Natural killer cell (primary cell): ENCODE measurements at regions not wholly inside any gene's neighbourhood (a gene's known extent, or its start where the extent isn't known, plus 50 kb on each side); places are given as distances from the start of the nearest gene placed in this dataset.

Experiments used
- ATAC-seq, 3 donors: fragments of 150-1000 bp in 2 of 3; fragments of 200-7000 bp in 1 of 3; cut with Tn5 transposase; 1 replicate in 1 of 3; 2 replicates in 2 of 3; pipeline ENCODE4 v1.10.0; 2021; ENCODE audit warnings: mild to moderate bottlenecking in 2 of 3, moderate library complexity in 2 of 3
- DNase-seq, 2 donors: peaks; one replicate each; pipeline versions ENCODE4 v3.0.0 to v3.0.0-alpha.2; 2013 to 2021; ENCODE audit warnings: mixed read lengths in 1 of 2
- H3K27ac ChIP-seq: one replicate; pipeline ENCODE4 v1.5.1; 2013; ENCODE audit warnings: mild to moderate bottlenecking, low read length
- H3K27me3 ChIP-seq: one replicate; pipeline ENCODE4 v1.6.1; 2013; ENCODE audit warnings: low read length; ENCODE audit not compliant: control insufficient read depth, insufficient read depth
- H3K36me3 ChIP-seq: one replicate; pipeline ENCODE4 v1.6.1; 2013; ENCODE audit warnings: low read length; ENCODE audit not compliant: control insufficient read depth, insufficient read depth
- H3K4me1 ChIP-seq: one replicate; pipeline ENCODE4 v1.6.1; 2013; ENCODE audit warnings: low read length; ENCODE audit not compliant: control insufficient read depth, insufficient read depth
- H3K4me3 ChIP-seq: one replicate; pipeline ENCODE4 v1.5.1; 2013; ENCODE audit warnings: low read length
- H3K9me3 ChIP-seq: one replicate; pipeline ENCODE4 v1.6.1; 2013; ENCODE audit warnings: low read length; ENCODE audit not compliant: control insufficient read depth, insufficient read depth
- H3K27ac Mint-ChIP-seq, 2 donors: one replicate each; pipeline ENCODE4 v1.8.0; 2022; ENCODE audit warnings: mild to moderate bottlenecking in 2 of 2, mixed read lengths in 2 of 2, moderate library complexity in 1 of 2
- H3K27me3 Mint-ChIP-seq, 2 donors: one replicate each; pipeline ENCODE4 v1.8.0; 2022; ENCODE audit warnings: low read depth in 2 of 2, mixed read lengths in 2 of 2
- H3K36me3 Mint-ChIP-seq: one replicate; pipeline ENCODE4 v1.8.0; 2022; ENCODE audit warnings: mixed read lengths
- H3K4me1 Mint-ChIP-seq, 2 donors: one replicate each; pipeline ENCODE4 v1.8.0; 2022; ENCODE audit warnings: mixed read lengths in 2 of 2
- H3K4me3 Mint-ChIP-seq: one replicate; pipeline ENCODE4 v1.8.0; 2022; ENCODE audit warnings: mild to moderate bottlenecking, moderate library complexity, mixed read lengths
- H3K9me3 Mint-ChIP-seq, 2 donors: one replicate each; pipeline ENCODE4 v1.8.0; 2022; ENCODE audit warnings: mixed read lengths in 2 of 2
- CTCF ChIP-seq: fragments of 200-600 bp; IDR thresholded peaks from one replicate; pipeline ENCODE4 v1.8.0; 2022; ENCODE audit warnings: antibody characterized with exemption
- WGBS: methylation state at CpG from one replicate; pipeline ENCODE4 v1.1.7; 2013; ENCODE audit warnings: missing lambda C conversion rate; ENCODE audit not compliant: insufficient coverage; 5-methylcytosine and 5-hydroxymethylcytosine counted together
- intact Hi-C: fragments of 100-400 bp; cut with micrococcal nuclease; formaldehyde crosslinking; loops from one replicate; pipeline ENCODE4 v1.14.2; 2022

- Histone ChIP-seq H3K4me3 (no peak overlapping the region), H3K9me3 (no peaks in the 10 kb centered on the region), H3K27ac (no peak overlapping the region), H3K27me3 (no peaks in the 10 kb centered on the region), H3K4me1 (no peaks in the 10 kb centered on the region), H3K36me3 (no peaks in the 10 kb centered on the region)
- Mint-ChIP-seq H3K4me3 (no peak overlapping the region), H3K4me1 (no peaks in the 10 kb centered on the region), H3K36me3 (no peaks in the 10 kb centered on the region), H3K9me3 (peaks cover 4 to 13% of the 10 kb centered on the region in 2 donors), H3K27me3 (peaks cover 0 to 2% of the 10 kb centered on the region in 2 donors), H3K27ac (no peak overlapping the region)
- intact Hi-C loops = no loop called here
- WGBS = 80% methylated on average over 2 of the region's 2 CpGs
- no peak for DNase-seq
- no peak for TF ChIP-seq CTCF
- ATAC-seq = no peak
These were observed 307.7 kb upstream of the KIRREL3 start for GRCh38 chr11:127308291-127308690.

GRCh38 chr11:127307700-127308099 lies 307.1 kb upstream of the KIRREL3 start:
- no peaks in the 10 kb centered on the region for H3K27me3 ChIP-seq
- no peaks in the 10 kb centered on the region for H3K9me3 ChIP-seq
- H3K4me1 ChIP-seq = no peaks in the 10 kb centered on the region
- H3K36me3 ChIP-seq = no peaks in the 10 kb centered on the region
- intact Hi-C loops = no loop called here
- Mint-ChIP-seq H3K27ac (no peak overlapping the region), H3K36me3 (no peaks in the 10 kb centered on the region), H3K4me1 (no peaks in the 10 kb centered on the region), H3K9me3 (peaks cover under 1 to 10% of the 10 kb centered on the region in 2 donors), H3K4me3 (no peak overlapping the region), H3K27me3 (peaks cover 0 to 2% of the 10 kb centered on the region in 2 donors)
- TF ChIP-seq CTCF = no peak
- no peak overlapping the region for H3K27ac ChIP-seq
- ATAC-seq (no peak), DNase-seq (no peak)
- WGBS = 54% methylated on average over 5 of the region's 5 CpGs
- no peak overlapping the region for H3K4me3 ChIP-seq

GRCh38 chr11:127304634-127305033 lies 304.1 kb upstream of the KIRREL3 start:
- Mint-ChIP-seq H3K36me3 (no peaks in the 10 kb centered on the region), H3K27me3 (peaks cover 0 to 2% of the 10 kb centered on the region in 2 donors), H3K4me3 (no peak overlapping the region), H3K4me1 (no peaks in the 10 kb centered on the region), H3K27ac (no peak overlapping the region), H3K9me3 (peaks cover 2 to 3% of the 10 kb centered on the region in 2 donors)
- intact Hi-C loops = no loop called here
- no peaks in the 10 kb centered on the region for H3K9me3 ChIP-seq
- H3K4me3 ChIP-seq = no peak overlapping the region
- H3K27ac ChIP-seq = no peak overlapping the region
- no peaks in the 10 kb centered on the region for H3K4me1 ChIP-seq
- WGBS = 94% methylated on average over 2 of the region's 3 CpGs
- no peaks in the 10 kb centered on the region for H3K36me3 ChIP-seq
- DNase-seq (no peak), ATAC-seq (no peak)
- no peaks in the 10 kb centered on the region for H3K27me3 ChIP-seq
- TF ChIP-seq CTCF = no peak

GRCh38 chr11:127288926-127289325 lies 288.4 kb upstream of the KIRREL3 start:
- H3K4me3 ChIP-seq = no peak overlapping the region
- H3K9me3 ChIP-seq = peaks cover 3% of the 10 kb centered on the region
- TF ChIP-seq CTCF = no peak
- ATAC-seq (no peak), DNase-seq (no peak)
- Mint-ChIP-seq H3K36me3 (no peaks in the 10 kb centered on the region), H3K4me1 (no peaks in the 10 kb centered on the region), H3K27ac (no peak overlapping the region), H3K4me3 (no peak overlapping the region), H3K27me3 (no peaks in the 10 kb centered on the region), H3K9me3 (peaks cover 9 to 10% of the 10 kb centered on the region in 2 donors)
- 96% methylated on average over 4 of the region's 5 CpGs for WGBS
- no peaks in the 10 kb centered on the region for H3K36me3 ChIP-seq
- no peaks in the 10 kb centered on the region for H3K4me1 ChIP-seq
- intact Hi-C loops = no loop called here
- no peak overlapping the region for H3K27ac ChIP-seq
- H3K27me3 ChIP-seq = no peaks in the 10 kb centered on the region
